Left lung (tissue), 4 donors: ENCODE measurements at regions not wholly inside any gene's neighbourhood (a gene's known extent, or its start where the extent isn't known, plus 50 kb on each side); places are given as distances from the start of the nearest gene placed in this dataset.

Source experiments
- ATAC-seq: fragments of 200-7000 bp; cut with Tn5 transposase; one replicate; pipeline ENCODE4 v1.9.1; 2020; ENCODE audit warnings: moderate library complexity
- DNase-seq, 4 donors: peaks; one replicate each; pipeline ENCODE4 v3.0.0-alpha.2; 2013 to 2020
- H3K27ac ChIP-seq, 2 donors: fragments of 200-600 bp; sonication (generic) in 1 of 2; one replicate each; pipeline versions ENCODE4 v1.5.0 to v1.8.0; 2020 to 2021
- H3K27me3 ChIP-seq, 2 donors: fragments of 200-600 bp; sonication (generic) in 1 of 2; one replicate each; pipeline versions ENCODE4 v1.5.0 to v1.8.0; 2020 to 2021
- H3K36me3 ChIP-seq, 2 donors: fragments of 200-600 bp; sonication (generic) in 1 of 2; one replicate each; pipeline versions ENCODE4 v1.5.0 to v1.8.0; 2020 to 2021
- H3K4me1 ChIP-seq, 2 donors: fragments of 200-600 bp; one replicate each; pipeline ENCODE4 v1.8.0; 2021
- H3K4me3 ChIP-seq, 2 donors: fragments of 200-600 bp; sonication (generic) in 1 of 2; one replicate each; pipeline versions ENCODE4 v1.5.0 to v1.8.0; 2020 to 2021; ENCODE audit warnings: mild to moderate bottlenecking in 1 of 2
- H3K9me3 ChIP-seq, 2 donors: fragments of 200-600 bp; sonication (generic) in 1 of 2; one replicate each; pipeline versions ENCODE4 v1.5.0 to v1.8.0; 2020 to 2021
- CTCF ChIP-seq, 2 donors: fragments of 200-600 bp; sonication (generic) in 1 of 2; IDR thresholded peaks; one replicate each; pipeline versions ENCODE4 v1.5.0 to v1.8.0; 2021; ENCODE audit warnings: antibody characterized with exemption in 2 of 2
- intact Hi-C, 2 donors: fragments of 100-400 bp; cut with DNase I; formaldehyde crosslinking; loops; one replicate each; pipeline versions ENCODE4 v1.11.2 to v1.14.2; 2022
- donor health status: DM: no; HTN: yes; CAD: no.
- donor health status: DM: no; HTN: no; CAD: no.

- no peak for TF ChIP-seq CTCF (IDR thresholded peaks at IDR 0.05)
- no peak overlapping the region for H3K27ac ChIP-seq
- intact Hi-C loops = no loop called here
These were observed 260.5 kb upstream of the ZIC3 start for GRCh38 chrX:137305404-137305803.

GRCh38 chrX:137297167-137297566 lies 263.4 kb upstream of the GPR101 start:
- Histone ChIP-seq H3K36me3 (no peaks in the 10 kb centered on the region), H3K4me3 (no peak overlapping the region), H3K27ac (no peak overlapping the region), H3K9me3 (no peaks in the 10 kb centered on the region), H3K27me3 (no peaks in the 10 kb centered on the region), H3K4me1 (no peaks in the 10 kb centered on the region)
- no peak for DNase-seq
- intact Hi-C loops = no loop called here
- no peak for ATAC-seq
- TF ChIP-seq CTCF (IDR thresholded peaks at IDR 0.05) = no peak

More at GRCh38 chrX:137305404-137305803, 260.5 kb upstream of the ZIC3 start:
- H3K4me3 ChIP-seq = no peak overlapping the region
- no peaks in the 10 kb centered on the region for H3K4me1 ChIP-seq
- H3K9me3 ChIP-seq = no peaks in the 10 kb centered on the region
- DNase-seq (no peak), ATAC-seq (no peak)
- H3K36me3 ChIP-seq = no peaks in the 10 kb centered on the region
- H3K27me3 ChIP-seq = no peaks in the 10 kb centered on the region

DNA sequence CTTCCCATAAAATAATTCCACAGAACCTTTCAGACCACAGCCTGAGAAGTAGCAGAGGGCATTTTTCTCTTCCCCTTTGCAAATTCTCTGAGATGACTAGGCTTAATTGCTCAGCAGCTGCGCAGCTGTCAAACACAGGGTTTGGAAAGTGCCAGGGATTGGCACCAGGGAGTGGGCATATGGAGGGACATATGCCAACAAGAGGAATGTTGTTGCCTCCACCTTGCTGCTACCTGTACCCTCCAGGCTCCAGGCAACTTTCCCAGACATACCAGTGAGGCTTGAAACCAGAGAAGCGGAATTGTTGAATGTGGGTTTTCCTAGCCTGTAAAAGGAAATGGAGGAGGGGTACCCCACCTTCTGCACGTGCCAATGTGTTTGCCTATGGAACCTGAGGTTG lies 256.2 kb upstream of the GPR101 start:
- intact Hi-C loops = no loop called here
- no peak overlapping the region for H3K27ac ChIP-seq
- H3K9me3 ChIP-seq = no peaks in the 10 kb centered on the region
- H3K4me3 ChIP-seq = no peak overlapping the region
- TF ChIP-seq CTCF (IDR thresholded peaks at IDR 0.05) = no peak
- no peaks in the 10 kb centered on the region for H3K4me1 ChIP-seq
- H3K36me3 ChIP-seq = no peaks in the 10 kb centered on the region
- ATAC-seq (no peak), DNase-seq (no peak)
- H3K27me3 ChIP-seq = no peaks in the 10 kb centered on the region

GRCh38 chrX:137287191-137287590 lies 253.4 kb upstream of the GPR101 start:
- DNase-seq (no peak), ATAC-seq (no peak)
- intact Hi-C loops = no loop called here
- H3K9me3 ChIP-seq = no peaks in the 10 kb centered on the region
- no peak overlapping the region for H3K4me3 ChIP-seq
- no peaks in the 10 kb centered on the region for H3K36me3 ChIP-seq
- TF ChIP-seq CTCF (IDR thresholded peaks at IDR 0.05) = no peak
- no peaks in the 10 kb centered on the region for H3K4me1 ChIP-seq
- H3K27me3 ChIP-seq = no peaks in the 10 kb centered on the region
- H3K27ac ChIP-seq = no peak overlapping the region

GRCh38 chrX:137286423-137286822 lies 252.6 kb upstream of the GPR101 start:
- ATAC-seq = no peak
- H3K4me1 ChIP-seq = no peaks in the 10 kb centered on the region
- no peaks in the 10 kb centered on the region for H3K27me3 ChIP-seq
- no peak for TF ChIP-seq CTCF (IDR thresholded peaks at IDR 0.05)
- no peak overlapping the region for H3K4me3 ChIP-seq
- no peaks in the 10 kb centered on the region for H3K36me3 ChIP-seq
- DNase-seq = no peak
- H3K27ac ChIP-seq = no peak overlapping the region
- intact Hi-C loops = no loop called here
- H3K9me3 ChIP-seq = no peaks in the 10 kb centered on the region
